Mammary epithelial cell (primary cell): ENCODE measurements at regions not wholly inside any gene's neighbourhood (a gene's known extent, or its start where the extent isn't known, plus 50 kb on each side); places are given as distances from the start of the nearest gene placed in this dataset.

Experiments used
- CTCF ChIP-seq, 2 donors: IDR thresholded peaks in 1 of 2; conservative IDR thresholded peaks in 1 of 2; 2 replicates each; pipeline ENCODE4 v1.5.1; 2011 to 2012; ENCODE audit warnings: inconsistent platforms in 2 of 2, low read length in 2 of 2, mild to moderate bottlenecking in 2 of 2, control low read depth in 1 of 2, low read depth in 1 of 2; ENCODE audit not compliant: insufficient read depth in 1 of 2; ENCODE audit errors: extremely low read depth in 1 of 2
- EZH2 ChIP-seq: IDR thresholded peaks from 2 replicates; pipeline ENCODE4 v1.6.1; 2012; ENCODE audit warnings: low read length, inconsistent platforms, borderline replicate concordance

DNA sequence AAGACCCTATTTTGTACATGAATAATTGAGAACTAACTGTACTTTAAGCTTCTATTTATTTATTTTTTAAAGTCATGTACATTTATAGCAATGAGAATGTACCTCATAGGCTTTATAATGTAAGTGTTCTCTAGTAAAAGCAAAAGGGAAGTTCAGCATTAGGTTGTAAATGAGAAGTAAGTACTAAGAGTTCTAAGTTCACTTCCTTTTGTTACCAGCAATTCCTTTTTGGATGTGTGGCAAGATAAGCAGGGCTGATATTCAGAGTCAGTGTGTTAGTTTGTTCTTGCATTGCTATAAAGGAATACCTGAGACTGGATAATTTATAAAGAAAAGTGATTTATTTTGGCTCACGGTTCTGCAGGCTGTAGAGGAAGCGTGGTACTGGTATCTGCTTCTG is 54.0 kb upstream of the CCN2 start:
- no peak for TF ChIP-seq EZH2
- TF ChIP-seq CTCF (conservative IDR thresholded peaks at IDR 0.05 in 1 of 2, IDR thresholded peaks at IDR 0.05 in 1 of 2; ENCODE audit: extremely low read depth in 1 of 2, insufficient read depth in 1 of 2, low read depth in 1 of 2, low read length in 2 of 2) = no peak
